ENCODE measurements at regions not wholly inside any gene's neighbourhood (a gene's known extent, or its start where the extent isn't known, plus 50 kb on each side); places are given as distances from the start of the nearest gene placed in this dataset.

GRCh38 chr1:62952596-62952995, 168.7 kb downstream of the ATG4C start:
- TF ChIP-seq EZH2 (IDR thresholded peaks at IDR 0.05; ENCODE audit: low read length) (no peak), CTCF (optimal IDR thresholded peaks at IDR 0.05 in 1 of 3, IDR thresholded peaks at IDR 0.05 in 1 of 3, conservative IDR thresholded peaks at IDR 0.05 in 1 of 3; ENCODE audit: extremely low read depth in 1 of 3, insufficient read depth in 2 of 3, low read length in 3 of 3) (no peak)

Data from keratinocyte (primary cell).